HG02852 (cell line): ENCODE measurements at regions not wholly inside any gene's neighbourhood (a gene's known extent, or its start where the extent isn't known, plus 50 kb on each side); places are given as distances from the start of the nearest gene placed in this dataset.
"Not testable (repeated sequence)": the region's sequence is repeated elsewhere in the genome, so short reads cannot be mapped to it uniquely, and the experiment has no call there.

ENCODE experiments used
- ATAC-seq: cut with Tn5 transposase; IDR thresholded peaks from one replicate; pipeline ENCODE4 v1.9.1; 2021; ENCODE audit warnings: mild to moderate bottlenecking, moderate library complexity; ENCODE audit not compliant: unreplicated experiment

GRCh38 chr6:125643967-125644661 is 105.3 kb upstream of the HEY2 start:
- not testable (repeated sequence) for ATAC-seq

- no peak for ATAC-seq
Measured at GRCh38 chr6:125647391-125647790, 102.0 kb upstream of the HEY2 start.

DNA sequence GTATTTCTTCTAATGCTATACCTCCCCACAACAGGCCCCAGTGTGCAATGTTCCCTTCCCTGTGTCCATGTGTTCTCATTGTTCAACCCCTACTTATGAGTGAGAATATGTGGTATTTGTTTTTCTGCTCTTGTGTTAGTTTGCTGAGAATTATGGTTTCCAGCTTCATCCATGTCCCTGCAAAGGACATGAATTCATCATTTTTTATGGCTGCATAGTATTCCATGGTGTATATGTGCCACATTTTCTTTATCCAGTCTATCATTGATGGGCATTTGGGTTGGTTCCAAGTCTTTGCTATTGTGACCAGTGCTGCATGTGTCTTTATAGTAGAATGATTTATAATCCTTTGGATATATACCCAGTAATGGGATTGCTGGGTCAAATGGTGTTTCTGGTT is 95.7 kb upstream of the HEY2 start:
- not testable (repeated sequence) for ATAC-seq

DNA sequence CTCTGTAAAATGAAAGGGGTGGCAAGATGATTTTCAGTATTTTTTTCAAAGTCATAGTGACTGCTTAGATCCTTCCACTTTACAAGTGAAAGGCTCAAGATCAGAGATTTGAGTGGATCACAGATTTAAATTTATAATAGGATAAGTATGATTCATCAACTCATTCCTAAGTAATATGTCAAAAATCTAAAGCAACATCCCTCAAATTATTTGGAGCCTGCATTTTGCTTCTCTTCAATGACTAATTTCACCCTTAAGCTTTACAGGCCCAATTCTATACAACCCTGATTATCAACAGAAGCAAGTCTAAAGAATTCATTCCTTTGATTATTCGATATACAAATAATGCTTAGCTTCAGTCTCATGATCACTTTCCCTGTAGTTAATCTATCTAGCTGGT is 93.9 kb upstream of the HEY2 start:
- no peak for ATAC-seq

GRCh38 chr6:125656287-125656870 is 93.1 kb upstream of the HEY2 start:
- ATAC-seq, result no peak

DNA sequence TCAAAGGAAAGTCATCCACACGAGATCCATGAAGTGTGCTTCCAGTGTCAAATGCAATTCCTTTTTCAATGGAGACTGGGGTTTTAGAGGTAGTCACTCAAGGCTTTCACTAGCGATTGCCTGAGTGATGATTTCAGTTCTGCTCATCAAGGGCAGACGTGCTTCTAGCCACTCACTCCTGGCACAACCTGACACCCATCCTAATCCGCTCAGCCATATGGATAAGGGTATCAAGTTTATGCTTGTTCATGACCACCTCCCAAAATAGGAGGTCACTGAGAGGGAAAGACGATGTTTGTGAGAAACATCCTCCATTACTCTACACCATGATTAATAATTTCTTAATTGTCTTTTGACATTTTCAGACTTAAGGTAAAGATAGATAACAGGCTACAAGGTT is 91.3 kb upstream of the HEY2 start:
- ATAC-seq, result no peak

DNA sequence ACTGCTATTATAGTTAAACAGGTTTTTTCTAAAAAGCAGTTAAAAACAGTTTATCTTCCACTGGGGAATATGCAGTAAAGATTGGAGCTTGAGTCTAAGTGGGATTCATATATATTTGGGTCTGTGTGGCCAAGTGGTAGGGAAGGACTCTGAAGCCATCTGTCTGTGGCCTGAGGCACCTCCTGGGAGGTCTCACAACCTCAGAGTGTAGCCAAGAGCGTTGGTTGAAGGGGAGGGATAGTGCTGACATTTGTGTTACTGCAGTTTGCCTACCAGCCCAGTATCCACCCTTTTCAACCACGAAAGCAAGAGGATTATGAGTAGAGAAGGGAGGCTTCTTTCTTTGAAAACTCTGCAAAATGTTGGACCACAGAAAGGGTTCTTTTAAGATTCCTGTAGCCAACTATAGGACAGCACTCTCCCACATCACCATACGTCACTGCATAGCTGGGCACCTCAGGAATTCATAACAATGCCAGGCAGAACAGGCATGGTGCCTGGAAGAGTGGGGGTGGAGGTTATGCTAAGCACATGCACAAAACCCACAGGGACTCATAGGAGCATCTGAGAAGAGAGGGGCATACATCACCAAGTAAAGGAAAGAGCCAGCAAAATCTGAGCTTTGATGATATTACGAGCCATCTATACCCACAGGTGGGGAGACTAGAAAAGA is 90.5 kb upstream of the HEY2 start:
- ATAC-seq, result no peak

- ATAC-seq, result no peak
Measured at GRCh38 chr6:125659887-125660286, 89.5 kb upstream of the HEY2 start.

- ATAC-seq, result no peak
Measured at GRCh38 chr6:125662296-125662695, 87.1 kb upstream of the HEY2 start.

GRCh38 chr6:125665295-125665814 is 84.1 kb upstream of the HEY2 start:
- no peak for ATAC-seq

- ATAC-seq, result no peak
Measured at GRCh38 chr6:125667326-125667725, 82.1 kb upstream of the HEY2 start.

DNA sequence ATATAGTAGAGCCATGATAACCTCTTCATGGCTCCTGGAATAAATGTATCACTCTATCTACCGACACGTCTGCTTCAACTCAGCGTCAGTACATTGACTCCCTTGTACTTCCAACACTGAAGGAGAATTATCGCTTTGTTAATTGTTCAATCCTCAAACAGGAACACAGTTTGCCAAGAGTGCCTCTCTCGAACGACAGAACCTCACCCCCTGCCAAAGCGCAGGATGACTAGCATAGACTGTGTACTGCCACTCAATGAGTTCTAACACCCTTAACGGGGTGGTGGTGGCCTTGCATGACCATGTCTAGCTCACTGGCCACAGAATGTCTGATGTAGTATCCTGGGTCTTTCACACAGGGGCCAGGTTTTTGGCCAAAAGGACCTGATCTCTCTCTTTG is 81.4 kb upstream of the HEY2 start:
- no peak for ATAC-seq

DNA sequence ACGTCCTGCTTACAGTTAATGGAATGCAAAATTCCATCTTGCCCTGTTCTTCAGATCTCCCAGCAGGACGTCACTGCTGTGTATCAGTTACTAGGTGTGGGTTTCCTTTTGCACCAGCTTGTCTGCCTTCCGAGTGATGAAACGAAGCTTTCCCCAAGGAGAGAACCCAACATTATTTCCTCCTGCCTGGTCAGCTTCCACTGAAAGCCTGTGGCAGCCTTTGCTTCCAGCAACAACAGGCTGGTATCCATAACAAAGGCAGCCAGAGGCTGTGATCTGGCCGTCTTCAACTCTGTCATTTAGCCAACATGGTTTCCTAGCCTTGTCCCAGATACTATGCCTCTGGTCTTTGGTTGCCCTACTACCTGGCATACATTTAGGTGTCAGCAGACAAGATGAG is 78.9 kb upstream of the HEY2 start:
- ATAC-seq, result no peak

GRCh38 chr6:125671323-125671722 is 78.1 kb upstream of the HEY2 start:
- no peak for ATAC-seq

GRCh38 chr6:125674230-125674629 is 75.2 kb upstream of the HEY2 start:
- ATAC-seq, result no peak

DNA sequence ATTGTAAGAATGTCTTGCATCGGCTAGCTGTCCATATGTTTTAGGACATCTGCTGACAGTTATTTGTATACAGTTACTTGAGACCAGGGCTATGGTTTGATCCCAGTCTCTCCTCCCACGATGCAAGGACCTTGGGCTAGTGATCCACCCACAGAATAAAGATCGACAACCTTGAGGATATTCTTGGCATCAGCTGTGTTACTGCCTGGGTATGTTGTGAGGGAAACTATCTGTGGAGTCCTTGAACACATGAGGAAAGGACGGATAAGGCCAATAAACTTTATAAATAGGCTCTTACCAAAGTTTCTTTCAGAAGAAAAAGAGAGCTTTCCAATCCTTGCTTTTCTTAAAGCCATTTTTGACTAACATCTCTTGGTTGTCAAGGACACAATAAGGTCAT is 70.8 kb upstream of the HEY2 start:
- ATAC-seq, result no peak

DNA sequence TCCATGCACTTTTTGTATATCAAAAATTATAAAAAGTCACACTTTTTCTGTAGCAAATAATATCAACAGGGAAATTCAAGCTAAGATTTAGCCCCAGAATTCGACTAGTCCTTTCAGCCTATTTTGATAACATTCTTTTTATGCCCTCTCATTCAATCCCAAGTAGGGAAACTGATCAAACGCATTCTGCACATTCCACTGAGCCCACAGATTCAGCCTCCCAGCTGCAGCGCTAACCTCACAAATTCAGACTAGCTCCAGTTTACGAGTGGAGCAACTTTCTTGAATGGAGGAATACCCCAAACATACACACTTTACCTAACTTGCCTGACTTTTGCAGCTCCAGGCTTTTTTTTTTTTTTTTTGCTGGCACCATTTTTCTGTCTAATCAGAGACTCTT is 70.3 kb upstream of the HEY2 start:
- ATAC-seq, result no peak

- ATAC-seq, result no peak
Measured at GRCh38 chr6:125679651-125680050, 69.8 kb upstream of the HEY2 start.

DNA sequence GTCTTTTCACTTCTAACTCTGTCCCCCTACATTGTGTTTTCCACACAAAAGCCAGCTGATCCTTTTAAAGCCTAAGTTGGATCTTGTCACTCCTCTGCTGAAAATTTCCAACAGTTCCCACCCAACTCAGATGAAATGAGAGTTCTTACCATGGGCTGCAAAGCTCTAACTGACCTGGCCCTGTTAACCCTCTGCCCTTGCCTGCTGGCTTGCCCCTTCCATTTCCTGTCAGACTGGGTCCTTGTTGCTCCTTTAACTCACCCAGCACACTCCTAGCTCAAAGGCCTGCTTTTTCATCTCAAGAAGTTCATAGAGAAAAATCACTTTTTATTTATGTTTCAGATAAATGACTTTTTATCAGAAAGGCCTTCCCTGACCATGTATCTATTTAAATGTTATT is 66.5 kb upstream of the HEY2 start:
- ATAC-seq, result no peak

DNA sequence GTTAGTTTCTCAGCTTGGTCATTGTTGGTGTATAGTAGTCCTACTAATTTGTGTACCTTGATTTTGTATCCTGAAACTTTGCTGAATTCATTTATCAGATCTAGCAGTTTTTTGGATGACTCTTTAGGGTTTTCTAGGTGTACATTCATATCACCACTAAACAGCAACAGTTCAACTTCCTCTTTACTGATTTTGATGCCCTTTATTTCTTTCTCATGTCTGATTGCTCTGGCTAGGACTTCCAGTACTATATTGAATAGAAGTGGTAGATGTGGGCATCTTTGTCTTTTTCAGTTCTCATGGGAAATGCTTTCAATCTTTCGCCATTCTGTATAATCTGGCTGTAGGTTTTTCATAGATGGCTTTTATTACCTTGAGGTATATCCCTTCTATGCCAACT is 61.3 kb upstream of the HEY2 start:
- no peak for ATAC-seq

- ATAC-seq, result no peak
Measured at GRCh38 chr6:125693480-125693879, 56.0 kb upstream of the HEY2 start.

- ATAC-seq, result no peak
Measured at GRCh38 chr6:125699591-125699990, 49.8 kb upstream of the HEY2 start.
